A549 (cell line): ENCODE measurements at regions not wholly inside any gene's neighbourhood (a gene's known extent, or its start where the extent isn't known, plus 50 kb on each side); places are given as distances from the start of the nearest gene placed in this dataset.
"Not testable (repeated sequence)": the region's sequence is repeated elsewhere in the genome, so short reads cannot be mapped to it uniquely, and the experiment has no call there.

ENCODE experiments used
- BHLHE40 ChIP-seq: IDR thresholded peaks from 2 replicates; pipeline ENCODE4 v1.6.1; 2012; ENCODE audit warnings: low read depth, low read length, inconsistent platforms
- CHD2 ChIP-seq: fragments of 150-350 bp; IDR thresholded peaks from 2 replicates; pipeline ENCODE4 v1.6.1; 2014; ENCODE audit warnings: low read length; ENCODE audit not compliant: partially characterized antibody
- PHF8 ChIP-seq: fragments of 200-600 bp; sonication (generic); IDR thresholded peaks from 2 replicates; pipeline ENCODE4 v1.6.1; 2016; ENCODE audit warnings: low read depth, mild to moderate bottlenecking, antibody characterized with exemption, moderate library complexity, borderline replicate concordance
- POLR2A ChIP-seq: IDR thresholded peaks from 2 replicates; pipeline ENCODE4 v1.6.1; 2012; ENCODE audit warnings: mild to moderate bottlenecking, low read length
- SMC3 ChIP-seq: fragments of >200 bp; sonication (Bioruptor Twin); formaldehyde crosslinking; IDR thresholded peaks from 3 replicates; pipeline ENCODE4 v1.6.1; 2018; ENCODE audit warnings: inconsistent platforms
- ZFP36 ChIP-seq: fragments of 450-650 bp; IDR thresholded peaks from 2 replicates; pipeline ENCODE4 v1.6.1; 2014; ENCODE audit warnings: borderline replicate concordance; ENCODE audit not compliant: partially characterized antibody
- TF ChIP-seq, protein P1 (sequence below): fragments of >200 bp; sonication (Bioruptor Twin); formaldehyde crosslinking; IDR thresholded peaks from 3 replicates; pipeline ENCODE4 v1.5.1; 2016

DNA sequence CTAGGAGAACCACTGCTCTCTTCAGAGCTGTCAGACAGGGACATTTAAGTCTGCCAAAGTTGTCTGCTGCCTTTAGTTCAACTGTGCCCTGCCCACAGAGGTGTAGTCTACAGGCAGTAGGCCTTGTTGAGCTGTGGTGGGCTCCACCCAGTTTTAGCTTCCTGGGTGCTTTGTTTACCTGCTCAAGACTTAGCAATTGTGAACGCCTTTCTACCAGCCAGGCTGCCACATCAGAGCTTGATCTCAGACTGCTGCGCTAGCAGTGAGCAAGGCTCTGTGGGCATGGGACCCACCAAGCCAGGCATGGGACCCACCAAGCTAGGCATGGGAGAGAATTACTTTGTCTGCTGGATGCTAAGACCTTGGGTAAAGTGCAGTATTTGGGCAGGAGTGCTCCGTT, 96.5 kb downstream of the RBMY1J start:
- TF ChIP-seq PHF8, POLR2A, ZFP36, SMC3, CHD2, BHLHE40: not testable (repeated sequence)
- TF ChIP-seq, protein P1, sequence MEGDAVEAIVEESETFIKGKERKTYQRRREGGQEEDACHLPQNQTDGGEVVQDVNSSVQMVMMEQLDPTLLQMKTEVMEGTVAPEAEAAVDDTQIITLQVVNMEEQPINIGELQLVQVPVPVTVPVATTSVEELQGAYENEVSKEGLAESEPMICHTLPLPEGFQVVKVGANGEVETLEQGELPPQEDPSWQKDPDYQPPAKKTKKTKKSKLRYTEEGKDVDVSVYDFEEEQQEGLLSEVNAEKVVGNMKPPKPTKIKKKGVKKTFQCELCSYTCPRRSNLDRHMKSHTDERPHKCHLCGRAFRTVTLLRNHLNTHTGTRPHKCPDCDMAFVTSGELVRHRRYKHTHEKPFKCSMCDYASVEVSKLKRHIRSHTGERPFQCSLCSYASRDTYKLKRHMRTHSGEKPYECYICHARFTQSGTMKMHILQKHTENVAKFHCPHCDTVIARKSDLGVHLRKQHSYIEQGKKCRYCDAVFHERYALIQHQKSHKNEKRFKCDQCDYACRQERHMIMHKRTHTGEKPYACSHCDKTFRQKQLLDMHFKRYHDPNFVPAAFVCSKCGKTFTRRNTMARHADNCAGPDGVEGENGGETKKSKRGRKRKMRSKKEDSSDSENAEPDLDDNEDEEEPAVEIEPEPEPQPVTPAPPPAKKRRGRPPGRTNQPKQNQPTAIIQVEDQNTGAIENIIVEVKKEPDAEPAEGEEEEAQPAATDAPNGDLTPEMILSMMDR: not testable (repeated sequence)
